GM12875 (cell line): ENCODE measurements at regions not wholly inside any gene's neighbourhood (a gene's known extent, or its start where the extent isn't known, plus 50 kb on each side); places are given as distances from the start of the nearest gene placed in this dataset.

Experiments
- H3K4me3 ChIP-seq: one replicate; pipeline ENCODE4 v1.5.1; 2011; ENCODE audit warnings: low read depth, low read length, control low read depth
- TF ChIP-seq, protein P1 (sequence below): IDR thresholded peaks from 2 replicates; pipeline ENCODE4 v1.5.1; 2011; ENCODE audit warnings: low read depth, mild to moderate bottlenecking, control low read depth, inconsistent platforms, low read length, moderate library complexity, borderline replicate concordance; ENCODE audit not compliant: insufficient read depth

DNA sequence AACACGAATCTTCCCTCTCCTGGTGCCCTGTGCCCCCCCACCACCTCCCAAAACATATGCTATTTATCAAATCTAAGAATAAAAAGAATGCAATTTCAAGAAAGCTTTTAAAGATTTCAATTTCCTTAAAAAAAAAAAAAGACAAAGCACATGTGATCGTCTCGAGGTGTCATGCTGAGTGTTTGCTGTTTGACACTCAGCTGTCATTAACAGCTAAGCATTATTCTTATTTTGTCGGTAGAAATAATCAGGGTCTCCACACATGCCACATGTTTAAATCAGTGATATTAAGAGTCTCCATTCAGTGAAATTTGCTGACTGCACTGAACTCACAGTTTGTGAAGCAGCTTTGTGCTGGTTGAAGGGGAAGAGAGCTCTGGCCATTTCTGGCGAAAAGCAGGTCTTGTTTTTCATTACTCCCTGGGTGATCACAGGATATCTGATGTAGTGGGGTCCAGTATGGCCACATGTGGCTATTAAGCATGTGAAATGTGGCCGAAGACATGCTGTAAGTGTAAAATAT, 281.8 kb downstream of the SATB1 start:
- TF ChIP-seq, protein P1, sequence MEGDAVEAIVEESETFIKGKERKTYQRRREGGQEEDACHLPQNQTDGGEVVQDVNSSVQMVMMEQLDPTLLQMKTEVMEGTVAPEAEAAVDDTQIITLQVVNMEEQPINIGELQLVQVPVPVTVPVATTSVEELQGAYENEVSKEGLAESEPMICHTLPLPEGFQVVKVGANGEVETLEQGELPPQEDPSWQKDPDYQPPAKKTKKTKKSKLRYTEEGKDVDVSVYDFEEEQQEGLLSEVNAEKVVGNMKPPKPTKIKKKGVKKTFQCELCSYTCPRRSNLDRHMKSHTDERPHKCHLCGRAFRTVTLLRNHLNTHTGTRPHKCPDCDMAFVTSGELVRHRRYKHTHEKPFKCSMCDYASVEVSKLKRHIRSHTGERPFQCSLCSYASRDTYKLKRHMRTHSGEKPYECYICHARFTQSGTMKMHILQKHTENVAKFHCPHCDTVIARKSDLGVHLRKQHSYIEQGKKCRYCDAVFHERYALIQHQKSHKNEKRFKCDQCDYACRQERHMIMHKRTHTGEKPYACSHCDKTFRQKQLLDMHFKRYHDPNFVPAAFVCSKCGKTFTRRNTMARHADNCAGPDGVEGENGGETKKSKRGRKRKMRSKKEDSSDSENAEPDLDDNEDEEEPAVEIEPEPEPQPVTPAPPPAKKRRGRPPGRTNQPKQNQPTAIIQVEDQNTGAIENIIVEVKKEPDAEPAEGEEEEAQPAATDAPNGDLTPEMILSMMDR, result no peak
- no peak overlapping the region for H3K4me3 ChIP-seq

GRCh38 chr3:18137958-18138357, 287.2 kb downstream of the SATB1 start:
- TF ChIP-seq, protein P1, result no peak
- H3K4me3 ChIP-seq, result no peak overlapping the region

DNA sequence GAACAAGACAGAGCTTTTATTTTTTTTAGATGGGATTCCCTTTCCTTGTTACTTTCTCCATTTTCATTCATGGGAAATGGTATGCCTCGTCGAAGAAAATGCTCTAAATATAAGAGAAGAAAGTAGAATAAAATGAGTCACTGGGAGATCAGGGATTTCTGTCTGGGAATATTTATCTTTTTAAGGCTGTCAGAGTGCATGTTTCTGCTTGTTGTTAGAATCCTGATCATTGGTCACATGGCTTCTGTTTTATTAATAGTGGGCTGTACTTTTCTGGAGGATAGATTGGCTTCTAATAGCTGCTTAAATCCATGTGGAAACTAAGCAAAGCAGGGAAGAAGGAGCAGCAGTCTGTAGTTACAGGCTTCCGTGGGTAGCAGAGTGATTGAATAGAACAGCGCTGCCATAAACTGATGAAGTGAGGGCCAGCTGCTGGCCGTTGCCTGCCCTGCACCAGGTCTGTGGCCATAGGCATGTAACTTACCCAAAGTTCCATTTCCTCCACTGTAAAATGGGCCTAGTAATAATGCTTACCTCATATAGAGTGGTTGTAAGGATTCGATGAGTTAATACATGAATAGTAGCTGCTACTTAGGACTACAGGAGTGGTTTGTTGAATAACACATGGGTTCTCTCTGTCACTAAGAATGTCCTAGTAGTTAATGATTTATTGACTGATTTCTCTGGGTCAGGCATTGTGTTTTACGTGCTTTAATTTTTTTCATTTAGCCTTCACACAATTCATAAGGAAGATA, 289.9 kb downstream of the SATB1 start:
- H3K4me3 ChIP-seq, result no peak overlapping the region
- TF ChIP-seq, protein P1, result no peak

DNA sequence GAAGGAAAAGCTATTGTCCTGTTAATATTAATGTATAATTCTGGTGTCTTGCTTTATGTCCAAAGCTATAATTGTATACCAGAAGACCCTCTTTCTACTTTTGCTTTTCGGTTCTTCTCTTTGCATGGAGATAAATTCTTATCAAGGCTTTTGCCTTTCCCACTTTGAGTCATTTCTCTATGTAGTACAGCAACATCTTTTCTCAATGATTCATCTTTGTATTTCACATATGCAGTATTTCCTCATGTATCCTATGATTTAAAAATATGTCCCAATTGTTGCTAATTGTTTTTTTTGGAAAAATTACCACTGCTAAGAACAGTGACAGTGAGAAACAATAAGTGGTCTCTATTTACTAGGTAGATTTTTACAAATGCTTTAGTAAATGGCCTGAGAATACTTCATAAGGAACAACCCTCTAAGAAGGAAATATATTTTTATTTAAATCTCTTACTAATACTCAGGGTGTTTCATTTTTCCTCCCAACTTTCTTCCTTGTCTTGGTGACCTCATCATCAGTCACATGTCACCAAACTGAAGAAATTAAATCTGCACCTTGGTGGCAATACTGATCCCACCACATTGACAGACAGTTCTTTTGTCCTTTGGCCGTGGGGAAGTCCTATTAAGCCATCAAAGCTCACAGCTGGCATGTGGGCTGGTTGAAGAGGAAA, 290.6 kb downstream of the SATB1 start:
- TF ChIP-seq, protein P1, result no peak
- no peak overlapping the region for H3K4me3 ChIP-seq

- TF ChIP-seq, protein P1, result no peak
- H3K4me3 ChIP-seq, result no peak overlapping the region
Observed at GRCh38 chr3:18132991-18133390, 292.1 kb downstream of the SATB1 start.

GRCh38 chr3:18127859-18128681, 297.1 kb downstream of the SATB1 start:
- TF ChIP-seq, protein P1, result no peak
- no peak overlapping the region for H3K4me3 ChIP-seq
